Right forelimb (tissue), 1 donor: ENCODE measurements at regions not wholly inside any gene's neighbourhood (a gene's known extent, or its start where the extent isn't known, plus 50 kb on each side); places are given as distances from the start of the nearest gene placed in this dataset.
A peak's percentile ranks its signal among the peaks of the same experiment; 100 is the strongest.
"Not testable (repeated sequence)": the region's sequence is repeated elsewhere in the genome, so short reads cannot be mapped to it uniquely, and the experiment has no call there.

Experiments
- DNase-seq: peaks from one replicate; pipeline ENCODE4 v3.0.0-alpha.2; 2018

DNA sequence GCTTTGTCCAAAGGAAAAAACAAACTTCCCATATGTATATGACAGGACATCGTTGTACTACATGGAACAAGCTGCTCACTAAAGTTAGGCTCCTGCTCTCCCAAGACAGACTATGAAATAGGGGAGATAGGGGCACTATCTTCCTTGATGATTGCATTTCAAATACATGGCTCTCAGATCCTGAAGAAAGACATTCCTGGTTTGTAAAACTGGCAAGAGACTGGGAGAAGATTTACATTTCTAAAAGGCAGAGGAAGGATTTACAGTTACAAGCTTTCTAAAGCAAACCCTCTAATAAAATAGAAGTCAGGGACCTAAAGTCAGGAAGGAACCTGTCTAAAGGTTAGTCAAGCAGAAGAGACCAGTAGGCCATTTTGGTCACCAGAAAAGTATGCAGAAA, 103.7 kb downstream of the SLC17A6 start:
- DNase-seq = no peak

DNA sequence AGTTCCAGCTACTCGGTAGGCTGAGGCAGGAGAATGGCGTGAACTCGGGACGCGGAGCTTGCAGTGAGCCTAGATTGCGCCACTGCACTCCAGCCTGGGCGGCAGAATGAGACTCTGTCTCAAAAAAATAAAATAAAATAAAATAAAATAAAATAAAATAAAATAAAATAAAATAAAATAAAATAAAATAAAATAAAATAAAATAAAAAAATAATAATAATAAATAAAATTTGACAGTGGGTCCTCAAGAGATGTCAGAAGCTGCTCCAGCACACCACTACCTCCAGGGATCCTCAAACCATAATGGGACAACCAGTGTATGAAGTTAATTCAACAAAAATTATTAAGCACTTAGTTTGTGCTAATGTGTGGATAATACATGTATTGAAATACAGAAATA, 97.4 kb downstream of the SLC17A6 start:
- DNase-seq = not testable (repeated sequence)

DNA sequence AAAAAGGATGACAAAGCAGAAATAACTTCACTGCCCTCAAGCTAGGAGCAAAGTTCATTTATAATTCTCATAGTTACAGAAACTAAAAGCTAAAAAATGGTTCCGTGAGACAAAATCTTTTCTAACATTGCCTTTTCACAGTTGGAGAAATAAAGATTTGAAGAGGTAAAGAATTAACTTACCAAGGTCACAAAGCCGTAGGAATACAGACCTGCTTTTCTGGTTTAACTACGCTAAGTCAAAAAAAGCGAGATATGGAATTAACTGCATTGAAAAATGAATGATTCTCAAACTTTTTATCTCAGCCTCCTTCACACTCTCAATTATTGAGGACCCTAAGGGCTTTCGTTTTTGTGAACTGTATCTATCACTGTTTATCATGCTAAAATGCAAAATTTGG, 95.3 kb downstream of the SLC17A6 start:
- DNase-seq = no peak

DNA sequence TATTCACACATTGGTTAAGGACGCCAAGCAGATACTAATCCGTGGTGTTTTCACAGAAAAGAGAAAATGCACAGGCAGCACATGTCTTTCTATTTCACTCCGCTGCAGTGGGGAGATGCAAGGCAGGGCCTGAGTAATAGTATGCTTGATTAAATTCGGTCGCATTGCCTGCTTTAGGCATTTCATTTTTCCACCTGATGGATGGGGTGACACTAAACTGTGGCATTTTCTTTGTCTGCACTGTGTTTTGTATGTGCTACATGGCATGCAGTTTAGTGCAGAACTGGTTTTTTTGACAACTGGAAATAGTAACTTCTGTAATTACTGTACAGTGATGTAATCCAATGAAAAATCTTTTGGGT, 94.9 kb downstream of the SLC17A6 start:
- no peak for DNase-seq

DNA sequence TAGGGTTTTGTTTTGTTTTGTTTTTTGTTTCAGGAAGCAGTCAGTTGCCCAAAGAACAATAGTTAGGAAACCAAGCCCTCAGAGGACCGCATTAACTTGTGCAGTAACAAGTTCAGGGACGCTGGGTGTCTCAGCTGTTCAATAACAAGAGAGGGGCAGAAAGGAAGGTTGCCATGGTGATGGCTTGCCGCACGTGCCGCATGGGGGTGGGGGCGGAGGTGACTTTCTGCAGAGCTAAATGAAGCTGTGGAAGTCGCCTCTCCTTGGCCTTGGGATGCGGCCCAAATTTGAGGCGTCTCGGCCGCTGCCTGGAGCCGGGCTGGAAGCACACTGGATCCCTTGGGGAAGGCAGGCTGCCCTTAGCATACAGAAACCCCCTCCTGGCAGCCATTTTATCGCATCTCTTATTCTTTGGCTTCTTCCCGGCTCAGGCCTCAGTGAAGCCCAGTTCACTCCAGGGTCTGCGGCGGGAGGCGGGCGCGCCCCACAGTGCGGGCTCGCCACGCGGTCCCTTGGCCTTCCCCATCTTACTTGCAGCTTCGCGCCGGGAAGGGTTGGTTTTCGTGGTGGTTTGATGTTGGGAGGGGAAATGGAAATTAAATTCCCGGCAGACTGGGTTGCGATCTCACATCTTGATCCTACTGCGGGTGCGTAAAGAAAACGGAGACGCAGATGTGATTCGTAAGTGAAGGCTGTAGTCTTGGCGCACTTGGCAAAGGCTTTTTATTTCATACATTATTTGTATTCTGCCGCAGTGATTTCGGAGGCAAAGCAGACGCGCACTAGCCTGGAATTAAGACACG, 94.3 kb downstream of the SLC17A6 start:
- DNase-seq = peak; percentile 88

DNA sequence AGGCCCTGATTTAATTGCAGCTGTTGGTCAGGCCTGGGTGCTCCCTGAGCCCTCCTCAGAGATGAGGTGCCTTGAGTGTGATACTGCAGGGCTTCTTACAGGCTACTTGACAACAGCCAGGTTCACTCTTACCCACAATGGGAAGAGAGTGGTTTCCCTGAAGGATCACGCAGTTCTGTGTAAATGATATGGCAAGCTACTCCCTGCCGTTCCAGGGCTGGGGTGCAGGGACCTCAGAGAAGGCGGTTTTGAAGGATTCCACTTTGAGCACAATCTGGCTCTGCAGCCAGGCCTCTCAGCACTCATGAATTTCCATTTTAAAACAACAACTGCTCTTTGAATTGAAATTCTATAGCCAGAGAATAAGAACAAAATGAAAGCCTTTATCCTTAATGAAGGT, 92.9 kb downstream of the SLC17A6 start:
- peak; percentile 46 for DNase-seq

DNA sequence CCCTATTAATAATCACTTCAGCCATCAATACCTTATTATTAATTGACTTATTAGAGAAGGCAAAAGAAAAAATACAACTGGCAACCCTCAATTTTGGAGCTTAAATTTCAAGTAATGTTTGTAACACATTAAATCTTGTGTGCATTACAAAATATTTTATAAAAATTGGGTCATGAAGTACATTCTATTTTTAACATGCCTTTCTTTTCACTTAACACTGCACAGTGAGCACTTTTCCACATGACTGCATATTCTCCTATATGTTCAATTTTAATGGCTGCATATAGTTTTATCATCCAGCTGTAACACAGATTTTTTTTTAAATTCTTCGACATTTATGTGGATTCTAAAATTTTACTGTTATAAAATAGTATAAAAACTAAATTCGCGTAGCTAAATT, 92.5 kb downstream of the SLC17A6 start:
- DNase-seq = no peak

DNA sequence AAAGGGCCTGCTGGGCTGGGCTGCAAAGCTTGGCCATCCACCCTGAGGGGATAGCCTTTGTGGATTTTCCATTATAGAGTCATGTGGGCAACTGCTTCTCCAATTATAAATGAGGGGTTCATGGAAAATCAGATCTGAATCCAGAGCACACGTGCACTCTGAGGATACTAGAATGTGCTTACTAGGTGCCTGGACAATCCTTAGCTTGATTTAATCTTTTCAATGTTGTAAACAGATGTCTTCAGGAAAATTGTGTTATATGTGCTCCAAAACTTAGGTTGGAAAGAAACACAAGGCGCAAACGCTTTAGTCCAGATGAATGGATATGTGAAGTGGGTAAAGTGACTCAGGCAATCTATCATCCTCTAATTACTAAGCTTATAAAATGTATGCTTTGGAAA, 92.0 kb downstream of the SLC17A6 start:
- DNase-seq = peak; percentile 49
